ENCODE measurements at regions not wholly inside any gene's neighbourhood (a gene's known extent, or its start where the extent isn't known, plus 50 kb on each side); places are given as distances from the start of the nearest gene placed in this dataset.

GRCh38 chr3:54021071-54021470 is 101.3 kb upstream of the CACNA2D3 start:
- DNase-seq (ENCODE audit: low spot score), result no peak

GRCh38 chr3:54020436-54020835 is 101.9 kb upstream of the CACNA2D3 start:
- no peak for DNase-seq (ENCODE audit: low spot score)

GRCh38 chr3:54014067-54014466 is 108.3 kb upstream of the CACNA2D3 start:
- no peak for DNase-seq (ENCODE audit: low spot score)

GRCh38 chr3:54008744-54009143 is 113.6 kb upstream of the CACNA2D3 start:
- DNase-seq (ENCODE audit: low spot score), result no peak

GRCh38 chr3:54008099-54008498 is 114.3 kb upstream of the CACNA2D3 start:
- no peak for DNase-seq (ENCODE audit: low spot score)

GRCh38 chr3:54004335-54004734 is 112.7 kb upstream of the SELENOK start:
- DNase-seq (ENCODE audit: low spot score), result no peak

GRCh38 chr3:54003136-54003535 is 111.5 kb upstream of the SELENOK start:
- DNase-seq (ENCODE audit: low spot score), result no peak

GRCh38 chr3:53999725-54000124 is 108.1 kb upstream of the SELENOK start:
- no peak for DNase-seq (ENCODE audit: low spot score)

GRCh38 chr3:53998980-53999379 is 107.3 kb upstream of the SELENOK start:
- DNase-seq (ENCODE audit: low spot score), result no peak

- DNase-seq (ENCODE audit: low spot score), result no peak
These were observed 105.8 kb upstream of the SELENOK start for GRCh38 chr3:53997476-53997875.

GRCh38 chr3:53996141-53996874 is 104.6 kb upstream of the SELENOK start:
- DNase-seq (ENCODE audit: low spot score), result peak; percentile 39

- no peak for DNase-seq (ENCODE audit: low spot score)
These were observed 103.4 kb upstream of the SELENOK start for GRCh38 chr3:53994986-53995603.

GRCh38 chr3:53991240-53991639 is 99.6 kb upstream of the SELENOK start:
- DNase-seq (ENCODE audit: low spot score), result no peak

- DNase-seq (ENCODE audit: low spot score), result no peak
These were observed 98.3 kb upstream of the SELENOK start for GRCh38 chr3:53989946-53990345.

GRCh38 chr3:53989451-53989850 is 97.8 kb upstream of the SELENOK start:
- no peak for DNase-seq (ENCODE audit: low spot score)

- DNase-seq (ENCODE audit: low spot score), result no peak
These were observed 86.7 kb upstream of the SELENOK start for GRCh38 chr3:53978386-53978785.

- DNase-seq (ENCODE audit: low spot score), result no peak
These were observed 83.7 kb upstream of the SELENOK start for GRCh38 chr3:53975382-53975781.

GRCh38 chr3:53974324-53974723 is 82.7 kb upstream of the SELENOK start:
- DNase-seq (ENCODE audit: low spot score), result no peak

- DNase-seq (ENCODE audit: low spot score), result no peak
These were observed 82.2 kb upstream of the SELENOK start for GRCh38 chr3:53973905-53974304.

GRCh38 chr3:53970661-53971060 is 79.0 kb upstream of the SELENOK start:
- DNase-seq (ENCODE audit: low spot score), result no peak

GRCh38 chr3:53969086-53969485 is 77.4 kb upstream of the SELENOK start:
- DNase-seq (ENCODE audit: low spot score), result no peak

GRCh38 chr3:53965291-53965690 is 73.6 kb upstream of the SELENOK start:
- no peak for DNase-seq (ENCODE audit: low spot score)

- DNase-seq (ENCODE audit: low spot score), result no peak
These were observed 66.2 kb upstream of the SELENOK start for GRCh38 chr3:53957831-53958230.

GRCh38 chr3:53956586-53956985 is 64.9 kb upstream of the SELENOK start:
- no peak for DNase-seq (ENCODE audit: low spot score)
